ENCODE measurements at regions not wholly inside any gene's neighbourhood (a gene's known extent, or its start where the extent isn't known, plus 50 kb on each side); places are given as distances from the start of the nearest gene placed in this dataset.
"Not testable (repeated sequence)": the region's sequence is repeated elsewhere in the genome, so short reads cannot be mapped to it uniquely, and the experiment has no call there.

GRCh38 chr15:69704229-69704628 is 251.6 kb downstream of the RPLP1 start:
- no peak for DNase-seq (ENCODE audit: low read depth in 4 of 4, low spot score in 3 of 4)

- DNase-seq (ENCODE audit: low read depth in 4 of 4, low spot score in 3 of 4): no peak
Observed at GRCh38 chr15:69704700-69705099, 252.1 kb downstream of the RPLP1 start.

GRCh38 chr15:69706353-69707097 is 253.9 kb downstream of the RPLP1 start:
- DNase-seq (ENCODE audit: low read depth in 4 of 4, low spot score in 3 of 4): no peak

GRCh38 chr15:69707241-69707640 is 254.6 kb downstream of the RPLP1 start:
- DNase-seq (ENCODE audit: low read depth in 4 of 4, low spot score in 3 of 4): not testable (repeated sequence)

- DNase-seq (ENCODE audit: low read depth in 4 of 4, low spot score in 3 of 4): not testable (repeated sequence)
Observed at GRCh38 chr15:69708436-69709122, 256.0 kb downstream of the RPLP1 start.

GRCh38 chr15:69712991-69713390 is 260.4 kb downstream of the RPLP1 start:
- no peak for DNase-seq (ENCODE audit: low read depth in 4 of 4, low spot score in 3 of 4)

GRCh38 chr15:69713726-69714559 is 261.3 kb downstream of the RPLP1 start:
- no peak for DNase-seq (ENCODE audit: low read depth in 4 of 4, low spot score in 3 of 4)

- no peak for DNase-seq (ENCODE audit: low read depth in 4 of 4, low spot score in 3 of 4)
Observed at GRCh38 chr15:69715210-69715609, 262.6 kb downstream of the RPLP1 start.

- DNase-seq (ENCODE audit: low read depth in 4 of 4, low spot score in 3 of 4): no peak
Observed at GRCh38 chr15:69718436-69718835, 265.8 kb downstream of the RPLP1 start.

GRCh38 chr15:69718916-69719315 is 266.3 kb downstream of the RPLP1 start:
- DNase-seq (ENCODE audit: low read depth in 4 of 4, low spot score in 3 of 4): no peak

GRCh38 chr15:69719527-69720240 is 267.1 kb downstream of the RPLP1 start:
- DNase-seq (ENCODE audit: low read depth in 4 of 4, low spot score in 3 of 4): no peak

GRCh38 chr15:69720536-69720935 is 267.9 kb downstream of the RPLP1 start:
- DNase-seq (ENCODE audit: low read depth in 4 of 4, low spot score in 3 of 4): no peak

- no peak for DNase-seq (ENCODE audit: low read depth in 4 of 4, low spot score in 3 of 4)
Observed at GRCh38 chr15:69722924-69723323, 270.3 kb downstream of the RPLP1 start.

- DNase-seq (ENCODE audit: low read depth in 4 of 4, low spot score in 3 of 4): no peak
Observed at GRCh38 chr15:69723404-69724096, 270.9 kb downstream of the RPLP1 start.

GRCh38 chr15:69724333-69724732 is 271.7 kb downstream of the RPLP1 start:
- DNase-seq (ENCODE audit: low read depth in 4 of 4, low spot score in 3 of 4): no peak

- no peak for DNase-seq (ENCODE audit: low read depth in 4 of 4, low spot score in 3 of 4)
Observed at GRCh38 chr15:69725275-69725674, 272.7 kb downstream of the RPLP1 start.

GRCh38 chr15:69725957-69726356 is 273.3 kb downstream of the RPLP1 start:
- no peak for DNase-seq (ENCODE audit: low read depth in 4 of 4, low spot score in 3 of 4)

GRCh38 chr15:69727121-69727924 is 274.7 kb downstream of the RPLP1 start:
- DNase-seq (ENCODE audit: low read depth in 4 of 4, low spot score in 3 of 4): no peak

- no peak for DNase-seq (ENCODE audit: low read depth in 4 of 4, low spot score in 3 of 4)
Observed at GRCh38 chr15:69729167-69729748, 276.6 kb downstream of the RPLP1 start.

Measured in right renal pelvis (tissue), 4 donors.